Effector memory CD8-positive, alpha-beta T cell (primary cell): ENCODE measurements at regions not wholly inside any gene's neighbourhood (a gene's known extent, or its start where the extent isn't known, plus 50 kb on each side); places are given as distances from the start of the nearest gene placed in this dataset.

Source experiments
- ATAC-seq: fragments of 150-1000 bp; cut with Tn5 transposase; replicated peaks from 2 replicates; pipeline ENCODE4 v1.10.0; 2021; ENCODE audit warnings: mild to moderate bottlenecking, moderate library complexity
- DNase-seq, 3 experiments: peaks; one replicate each; pipeline ENCODE4 v3.0.0; 2021
- H3K27ac Mint-ChIP-seq, 2 donors: one replicate each; pipeline ENCODE4 v1.8.0; 2022; ENCODE audit warnings: mild to moderate bottlenecking in 2 of 2, mixed read lengths in 2 of 2, moderate library complexity in 2 of 2
- H3K27me3 Mint-ChIP-seq, 2 donors: one replicate each; pipeline ENCODE4 v1.8.0; 2022; ENCODE audit warnings: mixed read lengths in 2 of 2
- H3K36me3 Mint-ChIP-seq: one replicate; pipeline ENCODE4 v1.8.0; 2022; ENCODE audit warnings: mild to moderate bottlenecking, moderate library complexity, mixed read lengths; ENCODE audit not compliant: insufficient read depth
- H3K4me1 Mint-ChIP-seq, 2 donors: one replicate each; pipeline ENCODE4 v1.8.0; 2022; ENCODE audit warnings: low read depth in 2 of 2, mixed read lengths in 2 of 2
- H3K4me3 Mint-ChIP-seq, 2 donors: one replicate each; pipeline ENCODE4 v1.8.0; 2022; ENCODE audit warnings: mild to moderate bottlenecking in 2 of 2, mixed read lengths in 2 of 2, moderate library complexity in 2 of 2
- H3K9me3 Mint-ChIP-seq, 2 donors: one replicate each; pipeline ENCODE4 v1.8.0; 2022; ENCODE audit warnings: mixed read lengths in 2 of 2

DNA sequence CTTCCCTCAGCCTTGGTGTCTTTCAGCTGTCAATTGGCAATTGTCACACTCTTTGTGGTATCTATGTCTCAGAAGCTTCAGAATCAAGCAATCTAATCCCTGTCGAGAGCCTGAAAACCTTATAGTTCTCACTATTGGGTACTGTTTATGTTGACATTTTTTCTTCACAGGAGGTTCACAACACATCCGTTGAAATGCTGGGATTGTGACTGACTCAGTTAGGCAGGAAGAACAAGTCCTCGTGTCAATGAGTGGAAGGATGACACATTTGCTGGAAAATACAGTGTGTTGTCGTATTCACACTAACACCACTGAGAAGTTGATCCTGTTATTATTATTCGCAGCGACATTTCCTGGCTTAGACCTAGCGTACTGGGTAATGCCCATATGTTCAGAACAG is 163.9 kb upstream of the CITED2 start:
- no peak for DNase-seq
- Mint-ChIP-seq H3K4me1 (peaks cover 46 to 54% of the 10 kb centered on the region in 2 donors), H3K36me3 (no peaks in the 10 kb centered on the region), H3K4me3 (peak overlapping the region in 1 of 2 donors; percentile 38), H3K27me3 (no peaks in the 10 kb centered on the region), H3K27ac (peak overlapping the region; percentile 70 to 93), H3K9me3 (no peaks in the 10 kb centered on the region)
- no peak for ATAC-seq

GRCh38 chr6:139536751-139537617 is 162.5 kb upstream of the CITED2 start:
- no peak for ATAC-seq
- Mint-ChIP-seq H3K9me3 (no peaks in the 10 kb centered on the region), H3K27ac (no peak overlapping the region), H3K27me3 (no peaks in the 10 kb centered on the region), H3K4me1 (peaks cover 40 to 51% of the 10 kb centered on the region in 2 donors), H3K4me3 (no peak overlapping the region), H3K36me3 (no peaks in the 10 kb centered on the region)
- DNase-seq: no peak

DNA sequence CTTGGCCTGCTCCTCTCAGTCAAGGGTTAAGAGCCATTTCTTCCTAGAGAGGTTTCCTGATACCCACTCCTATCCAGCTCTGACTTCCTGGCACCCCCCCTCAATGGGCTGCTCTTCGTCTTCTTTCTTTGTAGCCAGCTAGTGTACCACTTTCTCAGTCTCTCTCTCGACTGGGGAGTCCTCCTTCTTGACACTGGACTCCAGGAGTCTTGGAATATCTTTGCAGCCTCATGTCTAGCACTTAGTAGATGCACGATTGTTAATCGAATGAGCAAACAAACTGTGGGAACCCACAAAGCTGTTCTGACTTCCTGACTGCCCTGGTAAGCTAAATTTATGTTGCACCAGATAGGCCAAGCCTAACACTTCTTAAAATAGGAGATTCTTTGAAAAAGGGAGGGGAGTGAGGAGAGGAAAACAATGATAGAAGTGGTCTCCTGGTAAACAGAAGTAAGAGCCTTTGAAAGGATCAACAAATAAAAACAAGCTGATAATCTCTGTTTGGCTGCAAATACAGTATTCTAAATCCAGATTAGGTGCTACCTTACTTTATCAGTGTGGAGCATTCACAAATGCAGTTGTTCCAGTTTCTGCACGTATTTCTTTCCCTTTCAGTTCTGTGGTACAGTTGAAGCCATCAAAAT is 160.1 kb upstream of the CITED2 start:
- Mint-ChIP-seq H3K27ac (peak overlapping the region; percentile 89 to 95), H3K36me3 (peaks cover 5% of the 10 kb centered on the region), H3K4me3 (peak overlapping the region; percentile 62 to 75), H3K4me1 (peaks cover 42 to 55% of the 10 kb centered on the region in 2 donors), H3K9me3 (no peaks in the 10 kb centered on the region), H3K27me3 (no peaks in the 10 kb centered on the region)
- peak; percentile 55 for ATAC-seq
- peak in 2 of 3 experiments; percentile 10 to 33 for DNase-seq

DNA sequence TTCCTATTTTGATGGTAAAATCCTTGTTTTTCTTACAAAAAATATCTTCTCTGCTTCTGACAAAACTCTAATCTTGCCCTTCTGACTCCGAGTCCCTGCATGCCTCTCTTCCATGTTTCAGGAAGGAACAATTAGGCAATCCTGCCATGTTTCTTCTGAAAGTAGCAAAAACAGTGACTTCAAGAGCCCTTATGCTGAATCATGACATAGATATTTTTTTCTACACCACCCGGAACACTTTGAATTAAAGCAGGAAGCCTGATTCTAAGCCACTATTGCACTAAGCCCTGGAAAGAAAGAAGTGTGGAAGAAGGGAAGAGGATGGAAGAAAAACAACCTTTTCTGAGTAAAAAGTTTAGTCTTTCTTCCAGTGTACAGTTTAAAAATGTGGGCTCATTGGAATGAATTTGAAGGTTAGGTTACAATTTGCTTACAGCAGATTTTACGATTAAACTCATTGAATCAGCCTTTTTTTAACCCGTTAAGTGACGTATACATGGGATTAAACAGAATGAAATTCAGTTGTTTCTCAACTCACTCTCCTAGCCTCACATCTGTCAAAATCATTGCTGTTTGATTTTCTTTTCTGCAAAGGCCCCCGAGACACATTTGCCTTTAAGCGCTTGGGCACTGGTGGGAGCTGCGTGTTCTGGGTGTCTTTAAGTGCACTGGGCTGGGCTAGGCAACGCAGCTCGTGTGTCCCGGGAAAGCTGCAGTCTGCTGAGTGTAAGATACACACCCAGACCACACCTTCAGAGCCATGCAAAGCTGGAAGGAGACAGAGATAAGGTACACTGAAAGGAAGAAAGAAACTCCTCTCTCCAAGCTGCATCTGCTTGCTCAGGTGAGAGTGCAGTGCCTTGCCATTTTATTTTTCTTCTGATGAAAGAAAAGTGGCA is 159.4 kb upstream of the CITED2 start:
- Mint-ChIP-seq H3K4me1 (peaks cover 43 to 56% of the 10 kb centered on the region in 2 donors), H3K27me3 (no peaks in the 10 kb centered on the region), H3K4me3 (peak overlapping the region; percentile 62 to 75), H3K27ac (peak overlapping the region; percentile 89 to 95), H3K9me3 (no peaks in the 10 kb centered on the region), H3K36me3 (peaks cover 5% of the 10 kb centered on the region)
- DNase-seq: no peak
- no peak for ATAC-seq

DNA sequence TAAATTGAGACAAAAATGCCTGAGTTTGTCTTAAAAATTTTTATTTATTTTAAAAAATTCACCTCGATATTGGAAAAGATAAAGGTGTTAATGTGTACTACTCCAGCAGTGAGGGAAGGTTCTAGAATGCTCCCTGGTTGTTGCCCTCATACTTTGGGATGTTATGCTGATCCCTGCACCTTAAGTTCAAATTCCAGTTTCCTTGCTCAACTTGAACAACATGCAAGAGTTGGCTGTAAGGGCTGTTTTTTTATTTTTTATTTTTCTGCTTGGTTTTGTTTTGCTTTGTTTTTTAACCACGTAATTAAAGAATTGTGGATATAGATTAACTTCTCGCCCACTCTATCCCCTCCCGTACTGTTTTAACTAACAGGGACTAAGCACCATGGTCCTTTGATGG is 158.7 kb upstream of the CITED2 start:
- H3K27ac Mint-ChIP-seq: peak overlapping the region; percentile 89 to 95
- peaks cover 5% of the 10 kb centered on the region for H3K36me3 Mint-ChIP-seq
- no peak for ATAC-seq
- H3K27me3 Mint-ChIP-seq: no peaks in the 10 kb centered on the region
- H3K9me3 Mint-ChIP-seq: no peaks in the 10 kb centered on the region
- peaks cover 41 to 55% of the 10 kb centered on the region in 2 donors for H3K4me1 Mint-ChIP-seq
- no peak for DNase-seq
- H3K4me3 Mint-ChIP-seq: peak overlapping the region; percentile 62 to 75

DNA sequence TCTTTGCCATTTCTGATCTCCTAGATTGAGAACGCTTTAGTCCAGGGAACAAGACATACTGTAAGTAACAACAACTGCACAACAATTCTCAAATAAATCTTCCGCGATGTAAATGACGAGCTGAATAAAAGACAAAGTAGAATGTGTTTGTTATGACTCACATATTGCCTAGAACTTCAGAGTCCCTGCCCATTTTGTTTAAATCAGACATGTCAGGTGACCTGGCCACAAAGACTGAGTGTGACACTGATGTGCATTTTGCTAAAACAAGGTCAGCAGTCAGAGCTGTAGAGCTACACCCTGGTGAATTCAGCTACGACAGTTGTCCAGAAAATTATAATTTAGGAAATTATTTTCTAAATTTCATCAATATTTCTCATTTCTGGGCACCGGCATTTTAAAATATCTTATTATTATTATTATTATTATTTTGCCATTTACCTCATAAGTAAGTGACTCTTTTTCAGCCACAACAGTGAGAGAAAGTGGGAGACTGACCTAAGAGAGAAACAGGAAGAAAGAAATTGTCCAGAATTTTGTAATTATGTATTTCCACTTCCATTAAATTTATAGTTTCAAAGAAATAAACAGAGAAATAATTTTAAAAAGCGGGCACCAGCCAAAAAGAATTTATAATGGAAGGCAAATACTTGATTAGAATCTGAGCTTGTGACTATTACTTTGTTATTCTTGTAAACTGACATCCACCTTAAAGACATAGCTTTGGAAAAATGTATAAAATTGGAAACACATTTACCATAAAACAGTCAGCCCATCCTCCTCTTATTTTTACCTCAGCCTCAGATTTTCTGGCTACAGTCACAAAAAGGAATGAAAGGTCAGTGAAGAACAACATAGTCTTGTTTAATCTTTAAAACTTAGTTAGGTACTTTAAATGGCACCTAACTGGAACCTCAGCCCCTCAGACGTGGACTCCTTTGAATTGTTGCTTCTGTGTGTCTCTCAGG is 157.0 kb upstream of the CITED2 start:
- ATAC-seq (peak; percentile 95), DNase-seq (peak; percentile 55 to 57 (median 56))
- no peaks in the 10 kb centered on the region for H3K27me3 Mint-ChIP-seq
- H3K4me1 Mint-ChIP-seq: peaks cover 41 to 55% of the 10 kb centered on the region in 2 donors
- H3K36me3 Mint-ChIP-seq: peaks cover 5% of the 10 kb centered on the region
- peak overlapping the region; percentile 74 to 79 for H3K4me3 Mint-ChIP-seq
- peak overlapping the region; percentile 95 to 96 for H3K27ac Mint-ChIP-seq
- H3K9me3 Mint-ChIP-seq: no peaks in the 10 kb centered on the region

- ATAC-seq (peak; percentile 42), DNase-seq (no peak)
- Mint-ChIP-seq H3K4me3 (peak overlapping the region; percentile 74 to 79), H3K4me1 (peaks cover 35 to 48% of the 10 kb centered on the region in 2 donors), H3K27ac (peak overlapping the region; percentile 95 to 96), H3K27me3 (no peaks in the 10 kb centered on the region), H3K36me3 (peaks cover 5% of the 10 kb centered on the region), H3K9me3 (no peaks in the 10 kb centered on the region)
Observed at GRCh38 chr6:139530561-139530960, 156.1 kb upstream of the CITED2 start.

- Mint-ChIP-seq H3K27ac (peak overlapping the region; percentile 95 to 96), H3K36me3 (peaks cover 5% of the 10 kb centered on the region), H3K27me3 (no peaks in the 10 kb centered on the region), H3K4me3 (peak overlapping the region; percentile 26 to 79), H3K9me3 (no peaks in the 10 kb centered on the region), H3K4me1 (peaks cover 30 to 40% of the 10 kb centered on the region in 2 donors)
- ATAC-seq (no peak), DNase-seq (no peak)
Observed at GRCh38 chr6:139529420-139529819, 155.0 kb upstream of the CITED2 start.

DNA sequence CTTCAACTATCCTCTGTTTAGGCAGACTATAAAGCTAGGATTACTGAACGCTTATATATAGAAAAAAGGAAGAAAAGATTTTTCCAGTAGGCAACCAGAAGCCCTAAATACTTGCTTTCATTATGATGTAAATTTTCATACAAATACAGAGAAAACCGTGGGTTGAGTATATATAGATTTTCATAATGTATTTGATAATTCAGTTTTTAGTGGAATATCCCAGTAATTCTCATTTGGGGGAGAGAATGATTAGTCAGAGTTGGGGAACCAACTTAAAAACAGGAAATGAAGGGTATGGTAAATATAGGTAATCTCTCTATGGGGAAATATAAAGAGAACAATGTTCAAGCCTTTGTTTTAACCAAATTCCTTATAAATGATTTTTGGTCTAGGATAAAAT is 154.0 kb upstream of the CITED2 start:
- no peak for DNase-seq
- Mint-ChIP-seq H3K9me3 (no peaks in the 10 kb centered on the region), H3K4me1 (peaks cover 22 to 31% of the 10 kb centered on the region in 2 donors), H3K36me3 (peaks cover 5% of the 10 kb centered on the region), H3K27ac (peak overlapping the region in 1 of 2 donors; percentile 13), H3K4me3 (no peak overlapping the region), H3K27me3 (no peaks in the 10 kb centered on the region)
- no peak for ATAC-seq

DNA sequence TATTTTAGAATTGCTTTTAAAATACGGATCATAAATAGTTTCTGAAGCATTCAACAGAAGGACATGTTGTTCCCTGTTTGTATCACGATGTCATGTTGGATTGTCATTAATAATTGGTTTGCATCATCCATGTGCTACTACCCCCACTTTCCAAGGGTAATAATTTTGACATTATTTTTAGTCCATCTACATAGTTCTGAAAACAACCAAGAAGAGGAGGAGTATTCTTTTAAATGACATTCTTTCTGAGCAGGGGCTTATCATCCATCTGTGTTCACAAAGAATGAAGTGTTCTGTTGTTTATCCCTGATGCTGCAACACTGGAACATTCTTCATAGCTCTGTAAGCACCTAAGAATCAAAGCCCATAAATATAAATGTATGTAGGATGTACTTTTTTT is 151.0 kb upstream of the CITED2 start:
- H3K9me3 Mint-ChIP-seq: no peaks in the 10 kb centered on the region
- H3K27ac Mint-ChIP-seq: no peak overlapping the region
- DNase-seq: no peak

GRCh38 chr6:139523986-139524385 is 149.5 kb upstream of the CITED2 start:
- Mint-ChIP-seq H3K27ac (peak overlapping the region in 1 of 2 donors; percentile 77), H3K9me3 (no peaks in the 10 kb centered on the region), H3K36me3 (no peaks in the 10 kb centered on the region), H3K4me1 (peaks cover 2 to 11% of the 10 kb centered on the region in 2 donors), H3K4me3 (no peak overlapping the region), H3K27me3 (no peaks in the 10 kb centered on the region)
- DNase-seq (no peak), ATAC-seq (no peak)

More for the DNA sequence above, 151.0 kb upstream of the CITED2 start:
- no peaks in the 10 kb centered on the region for H3K27me3 Mint-ChIP-seq
- no peak for ATAC-seq
- H3K36me3 Mint-ChIP-seq: no peaks in the 10 kb centered on the region
- H3K4me3 Mint-ChIP-seq: no peak overlapping the region
- peaks cover 11 to 17% of the 10 kb centered on the region in 2 donors for H3K4me1 Mint-ChIP-seq

GRCh38 chr6:139522511-139523220 is 148.2 kb upstream of the CITED2 start:
- DNase-seq: no peak
- H3K27me3 Mint-ChIP-seq: no peaks in the 10 kb centered on the region
- peaks cover 0 to 7% of the 10 kb centered on the region in 2 donors for H3K4me1 Mint-ChIP-seq
- ATAC-seq: no peak
- H3K4me3 Mint-ChIP-seq: no peak overlapping the region
- no peak overlapping the region for H3K27ac Mint-ChIP-seq
- no peaks in the 10 kb centered on the region for H3K36me3 Mint-ChIP-seq
- H3K9me3 Mint-ChIP-seq: no peaks in the 10 kb centered on the region
